T-helper 2 cell treated with Interferon-gamma antibody and Interleukin-4, amounts not matched to agents 5 μg/mL and 100 μg/mL, for 36 hours (primary cell): ENCODE measurements at regions not wholly inside any gene's neighbourhood (a gene's known extent, or its start where the extent isn't known, plus 50 kb on each side); places are given as distances from the start of the nearest gene placed in this dataset.

Experiments used
- DNase-seq: peaks from one replicate; pipeline ENCODE4 v3.0.0; 2021; ENCODE audit warnings: low spot score
- H3K27ac Mint-ChIP-seq: one replicate; pipeline ENCODE4 v1.8.0; 2021; ENCODE audit warnings: mild to moderate bottlenecking, mixed read lengths
- H3K27me3 Mint-ChIP-seq: one replicate; pipeline ENCODE4 v1.8.0; 2021; ENCODE audit warnings: low read depth, mixed read lengths
- H3K36me3 Mint-ChIP-seq: one replicate; pipeline ENCODE4 v1.8.0; 2021; ENCODE audit warnings: low read depth, mixed read lengths
- H3K4me1 Mint-ChIP-seq: one replicate; pipeline ENCODE4 v1.8.0; 2021; ENCODE audit warnings: low read depth, mixed read lengths
- H3K4me3 Mint-ChIP-seq: one replicate; pipeline ENCODE4 v1.8.0; 2022; ENCODE audit warnings: mild to moderate bottlenecking, moderate library complexity, mixed read lengths
- H3K9me3 Mint-ChIP-seq: one replicate; pipeline ENCODE4 v1.8.0; 2021; ENCODE audit warnings: mixed read lengths

DNA sequence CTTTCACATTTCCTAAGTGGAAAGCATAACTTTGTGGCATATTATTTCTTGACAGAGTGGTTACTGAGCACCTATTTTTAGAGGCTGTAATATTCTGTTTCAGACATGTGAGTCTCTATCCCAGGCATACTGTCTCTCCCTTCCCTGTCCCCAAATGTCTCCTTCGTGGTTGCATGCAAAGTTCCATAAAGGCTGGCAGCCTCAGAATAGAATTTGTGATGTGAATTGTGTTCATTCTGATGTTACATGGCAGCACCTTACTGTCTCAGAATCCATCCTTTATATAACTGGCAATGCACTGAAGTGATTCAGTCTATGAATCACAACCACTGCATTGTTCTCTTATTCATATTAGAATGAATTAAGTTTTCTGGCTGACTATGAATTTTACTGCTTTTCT, 89.0 kb upstream of the SLC7A1 start:
- DNase-seq, result no peak
- Mint-ChIP-seq H3K27me3 (peaks cover 13% of the 10 kb centered on the region), H3K36me3 (no peaks in the 10 kb centered on the region), H3K9me3 (no peaks in the 10 kb centered on the region), H3K4me1 (no peaks in the 10 kb centered on the region), H3K27ac (no peak overlapping the region), H3K4me3 (no peak overlapping the region)

DNA sequence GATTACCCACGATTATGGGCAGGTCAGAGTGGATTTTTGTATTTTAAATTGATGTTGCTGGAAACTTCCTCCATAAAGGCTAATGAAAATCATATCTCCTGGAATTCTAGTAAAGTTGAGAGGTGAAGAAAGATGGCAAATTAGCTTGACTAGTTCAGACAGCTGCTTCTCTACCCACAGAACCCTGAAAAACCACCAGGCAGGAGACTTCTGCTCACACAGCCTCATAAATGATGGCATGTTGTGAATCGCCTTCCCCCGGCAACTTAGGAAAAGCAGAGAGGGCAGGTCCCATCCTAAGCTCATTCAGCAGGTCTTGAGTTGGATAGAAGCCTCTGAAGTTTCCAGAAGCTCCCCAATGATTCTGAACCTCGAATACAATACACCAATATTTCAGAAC, 87.6 kb upstream of the SLC7A1 start:
- no peaks in the 10 kb centered on the region for H3K36me3 Mint-ChIP-seq
- H3K27me3 Mint-ChIP-seq, result peaks cover 10% of the 10 kb centered on the region
- H3K27ac Mint-ChIP-seq, result no peak overlapping the region
- H3K4me1 Mint-ChIP-seq, result no peaks in the 10 kb centered on the region
- H3K4me3 Mint-ChIP-seq, result no peak overlapping the region
- H3K9me3 Mint-ChIP-seq, result no peaks in the 10 kb centered on the region
- DNase-seq, result no peak

DNA sequence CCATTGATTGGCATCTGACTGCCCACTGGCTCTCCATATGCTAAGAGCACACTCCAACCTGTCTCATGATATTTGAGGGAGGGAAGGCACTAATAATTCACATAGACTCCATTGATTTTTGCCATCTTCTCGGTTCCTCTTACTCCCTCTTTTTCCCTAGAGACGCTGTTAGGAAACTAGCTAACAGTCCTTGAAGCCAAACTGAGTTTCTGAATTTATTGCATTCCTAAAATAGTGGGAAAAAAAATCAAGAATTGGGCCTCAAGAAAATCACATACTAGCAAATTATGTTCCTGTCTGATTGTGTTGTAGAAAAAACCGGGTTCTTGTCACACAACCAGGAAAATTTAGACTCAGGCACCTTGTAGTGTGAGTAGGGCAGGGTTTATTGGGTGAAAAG, 86.4 kb upstream of the SLC7A1 start:
- Mint-ChIP-seq H3K4me3 (no peak overlapping the region), H3K4me1 (no peaks in the 10 kb centered on the region), H3K9me3 (no peaks in the 10 kb centered on the region), H3K27ac (no peak overlapping the region), H3K27me3 (peaks cover 11% of the 10 kb centered on the region), H3K36me3 (no peaks in the 10 kb centered on the region)
- DNase-seq, result no peak

DNA sequence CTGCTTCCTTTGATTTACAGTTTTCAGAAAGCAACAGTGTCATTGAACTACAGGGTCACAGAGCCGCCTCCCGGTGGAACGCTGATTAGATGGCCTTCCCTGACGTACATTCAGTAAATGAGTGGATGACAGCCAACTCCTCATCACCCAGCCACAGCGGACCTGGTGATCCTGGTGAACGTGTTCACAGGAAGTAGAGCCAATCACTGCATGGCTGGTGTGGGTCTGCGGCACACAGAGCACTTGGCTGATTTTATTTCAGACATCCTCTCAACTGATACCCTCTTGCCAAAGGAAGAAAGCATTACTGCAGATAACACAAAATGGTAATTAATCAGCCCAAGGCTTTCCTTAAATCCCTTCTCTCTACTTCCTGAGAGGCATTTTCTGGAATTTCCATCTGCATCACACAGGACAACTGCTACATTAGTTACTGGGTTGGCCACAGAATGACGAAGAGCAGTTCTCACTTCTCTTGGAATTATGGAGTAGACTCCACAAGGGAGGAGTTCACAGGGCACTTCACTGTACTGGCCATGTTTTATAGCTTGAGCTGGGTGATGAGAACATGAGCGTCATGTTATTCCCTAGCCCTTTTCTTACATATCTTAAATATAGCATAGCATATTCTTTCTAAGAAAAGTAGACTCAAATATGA, 84.0 kb upstream of the SLC7A1 start:
- H3K27me3 Mint-ChIP-seq, result peaks cover 9% of the 10 kb centered on the region
- H3K36me3 Mint-ChIP-seq, result no peaks in the 10 kb centered on the region
- H3K4me1 Mint-ChIP-seq, result no peaks in the 10 kb centered on the region
- H3K27ac Mint-ChIP-seq, result no peak overlapping the region
- H3K4me3 Mint-ChIP-seq, result no peak overlapping the region
- no peak for DNase-seq
- no peaks in the 10 kb centered on the region for H3K9me3 Mint-ChIP-seq

DNA sequence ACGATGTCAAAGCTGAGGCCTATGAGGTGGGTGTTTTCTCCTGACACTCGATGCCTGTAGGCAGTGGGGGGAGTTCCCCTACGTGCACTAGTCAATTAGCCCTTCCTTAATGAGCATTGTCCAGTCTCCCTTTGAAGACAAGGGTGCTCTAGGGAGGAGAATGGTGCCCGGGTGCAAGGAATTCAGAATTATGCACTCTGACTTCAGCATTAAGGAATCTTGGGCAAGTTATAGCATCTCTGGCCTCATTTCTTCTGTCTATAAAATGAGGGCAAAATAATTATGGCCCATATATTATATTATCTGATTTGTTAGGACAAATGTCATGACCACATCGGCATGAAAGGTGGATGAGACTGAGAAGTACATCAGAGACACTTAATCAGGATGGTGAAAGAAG, 82.1 kb upstream of the SLC7A1 start:
- H3K36me3 Mint-ChIP-seq, result no peaks in the 10 kb centered on the region
- no peak for DNase-seq
- no peak overlapping the region for H3K27ac Mint-ChIP-seq
- H3K9me3 Mint-ChIP-seq, result no peaks in the 10 kb centered on the region
- H3K4me1 Mint-ChIP-seq, result no peaks in the 10 kb centered on the region
- H3K27me3 Mint-ChIP-seq, result peaks cover 9% of the 10 kb centered on the region
- H3K4me3 Mint-ChIP-seq, result no peak overlapping the region

DNA sequence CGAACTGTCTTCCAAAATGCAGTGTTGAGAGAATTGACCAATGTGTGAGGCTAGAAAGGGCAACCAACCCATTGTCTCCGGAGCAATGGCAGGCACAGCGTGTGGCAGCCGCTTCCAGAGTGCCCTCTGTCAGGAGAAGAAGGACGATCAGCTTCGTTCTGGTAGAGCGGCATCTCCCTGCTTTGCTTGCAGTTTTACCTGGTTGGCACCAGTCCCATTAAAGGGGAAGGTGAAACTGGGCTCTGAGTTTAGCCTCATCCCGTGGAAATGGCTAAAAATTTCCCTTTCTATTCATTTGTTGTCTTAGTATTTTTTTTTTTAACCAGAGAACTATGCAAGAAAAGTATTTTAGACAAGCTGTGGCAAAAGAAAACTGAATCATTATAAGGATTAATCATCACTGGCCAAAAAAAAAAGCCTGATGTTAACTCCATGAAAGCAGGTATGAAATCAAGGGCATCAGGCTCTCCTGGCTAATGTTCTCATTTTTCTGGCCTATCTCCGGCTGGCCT, 81.5 kb upstream of the SLC7A1 start:
- no peaks in the 10 kb centered on the region for H3K36me3 Mint-ChIP-seq
- no peak overlapping the region for H3K4me3 Mint-ChIP-seq
- no peak overlapping the region for H3K27ac Mint-ChIP-seq
- peaks cover 9% of the 10 kb centered on the region for H3K27me3 Mint-ChIP-seq
- no peaks in the 10 kb centered on the region for H3K9me3 Mint-ChIP-seq
- no peaks in the 10 kb centered on the region for H3K4me1 Mint-ChIP-seq
- no peak for DNase-seq

DNA sequence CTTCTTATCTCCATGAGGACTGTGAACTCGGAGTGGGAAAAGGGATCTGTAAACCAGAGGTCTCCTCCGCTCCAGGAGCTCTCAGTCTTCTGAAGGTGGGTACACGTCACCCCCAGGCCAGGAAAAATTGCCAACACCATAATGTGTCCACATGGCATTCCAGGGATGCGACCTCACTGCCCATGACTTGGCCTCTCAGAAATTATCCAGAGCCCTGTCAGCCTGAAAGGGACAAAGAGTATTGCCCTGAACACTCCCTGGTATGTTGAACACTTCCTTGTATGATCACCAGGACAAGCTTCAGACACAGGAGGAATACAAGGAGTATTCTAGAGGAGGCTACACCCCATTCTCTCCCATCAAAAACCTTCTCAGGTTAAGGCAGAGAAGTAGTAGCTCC, 81.0 kb upstream of the SLC7A1 start:
- H3K36me3 Mint-ChIP-seq, result no peaks in the 10 kb centered on the region
- H3K4me3 Mint-ChIP-seq, result no peak overlapping the region
- no peaks in the 10 kb centered on the region for H3K9me3 Mint-ChIP-seq
- no peak for DNase-seq
- H3K4me1 Mint-ChIP-seq, result no peaks in the 10 kb centered on the region
- peaks cover 9% of the 10 kb centered on the region for H3K27me3 Mint-ChIP-seq
- H3K27ac Mint-ChIP-seq, result no peak overlapping the region

DNA sequence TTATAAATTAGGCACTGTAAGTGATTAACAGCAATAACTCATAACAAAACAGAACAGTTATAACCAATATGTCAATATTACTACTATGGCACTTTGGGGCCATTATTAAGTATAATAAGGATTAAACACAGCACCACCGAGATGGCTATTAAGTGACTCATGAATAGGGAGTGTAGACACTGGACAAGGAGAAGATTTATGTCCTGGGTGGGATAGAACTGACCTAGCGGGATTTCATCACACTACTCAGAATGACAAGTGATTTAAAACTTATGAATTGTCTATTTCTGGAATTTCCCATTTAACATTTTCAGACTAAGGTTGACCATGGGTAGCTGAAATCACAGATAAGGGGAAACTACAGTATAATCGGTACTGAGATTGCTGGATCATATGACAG, 79.0 kb upstream of the SLC7A1 start:
- no peaks in the 10 kb centered on the region for H3K4me1 Mint-ChIP-seq
- H3K27ac Mint-ChIP-seq, result no peak overlapping the region
- no peaks in the 10 kb centered on the region for H3K36me3 Mint-ChIP-seq
- no peaks in the 10 kb centered on the region for H3K9me3 Mint-ChIP-seq
- DNase-seq, result no peak
- H3K4me3 Mint-ChIP-seq, result no peak overlapping the region
- peaks cover 5% of the 10 kb centered on the region for H3K27me3 Mint-ChIP-seq

DNA sequence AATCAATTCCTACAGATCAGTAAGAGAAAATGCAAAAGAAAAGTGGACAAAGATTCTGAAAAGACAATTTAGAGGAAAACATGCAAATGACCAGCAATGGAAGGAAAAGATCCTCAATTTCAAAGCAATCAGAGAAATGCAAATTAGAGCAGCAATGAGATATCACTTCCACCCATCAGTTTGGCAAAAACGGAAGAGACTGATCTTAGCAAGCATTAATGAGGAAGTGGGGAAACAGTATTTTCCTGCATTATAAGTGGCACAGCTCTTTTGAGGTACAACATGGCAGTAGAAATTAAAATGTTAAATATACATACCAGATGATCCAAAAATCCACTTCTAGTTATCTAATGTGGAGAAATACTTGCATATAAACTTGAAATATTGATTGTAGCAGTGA, 69.1 kb upstream of the SLC7A1 start:
- no peak overlapping the region for H3K27ac Mint-ChIP-seq
- H3K9me3 Mint-ChIP-seq, result peaks cover 12% of the 10 kb centered on the region
- no peaks in the 10 kb centered on the region for H3K4me1 Mint-ChIP-seq
- H3K4me3 Mint-ChIP-seq, result no peak overlapping the region
- DNase-seq, result no peak
- H3K27me3 Mint-ChIP-seq, result peaks cover 14% of the 10 kb centered on the region
- no peaks in the 10 kb centered on the region for H3K36me3 Mint-ChIP-seq

DNA sequence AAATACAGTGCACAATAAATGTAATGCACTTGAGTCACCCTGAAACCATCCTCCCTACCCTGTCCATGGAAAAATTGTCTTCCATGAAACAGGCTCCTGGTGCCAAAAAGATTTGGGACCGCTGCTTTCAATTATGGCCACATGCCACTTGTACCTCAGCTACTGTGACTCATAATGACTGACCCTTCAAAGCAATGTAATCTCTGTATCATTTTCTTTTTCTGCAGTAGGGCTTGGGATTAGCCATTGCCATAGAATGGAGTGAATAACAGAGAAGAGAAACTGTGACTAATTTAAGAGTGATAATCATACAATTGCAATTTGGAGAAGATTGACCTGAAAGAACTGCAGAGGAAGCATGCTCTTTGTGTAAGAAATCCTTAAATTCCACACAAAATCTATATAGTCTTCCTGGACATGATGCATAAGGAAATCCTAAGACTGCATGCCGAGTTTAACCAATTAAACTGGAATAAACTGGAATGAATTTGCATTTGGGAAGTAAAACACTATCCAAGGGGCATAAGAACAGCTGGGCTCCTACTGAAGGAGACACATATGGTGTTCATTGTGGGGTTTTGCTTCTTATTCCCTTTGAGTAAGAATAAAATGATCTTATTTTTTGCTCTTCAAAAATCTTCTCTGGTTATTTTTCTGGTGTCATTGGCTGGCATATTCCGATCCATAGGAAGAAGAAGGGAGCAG, 59.5 kb upstream of the SLC7A1 start:
- no peaks in the 10 kb centered on the region for H3K27me3 Mint-ChIP-seq
- peaks cover 9% of the 10 kb centered on the region for H3K9me3 Mint-ChIP-seq
- H3K36me3 Mint-ChIP-seq, result no peaks in the 10 kb centered on the region
- H3K4me3 Mint-ChIP-seq, result no peak overlapping the region
- peaks cover 4% of the 10 kb centered on the region for H3K4me1 Mint-ChIP-seq
- no peak overlapping the region for H3K27ac Mint-ChIP-seq
- no peak for DNase-seq

DNA sequence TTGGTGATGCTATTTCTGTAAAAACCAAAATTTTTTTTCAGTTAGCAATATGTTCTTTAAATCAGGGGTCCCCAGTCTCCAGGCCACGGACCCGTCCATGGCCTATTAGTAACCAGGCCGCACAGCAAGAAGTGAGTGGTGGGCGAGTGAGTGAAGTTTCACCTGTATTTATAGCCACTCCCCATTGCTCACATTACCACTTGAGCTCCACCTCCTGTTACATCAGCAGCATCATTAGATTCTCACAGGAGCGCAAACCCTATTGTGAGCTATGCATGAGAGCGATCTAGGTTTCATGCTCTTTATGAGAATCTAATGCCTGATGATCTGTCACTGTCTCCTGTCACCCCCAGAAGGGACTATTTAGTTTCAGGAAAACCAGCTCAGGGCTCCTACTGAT, 58.9 kb upstream of the SLC7A1 start:
- Mint-ChIP-seq H3K9me3 (peaks cover 4% of the 10 kb centered on the region), H3K27me3 (no peaks in the 10 kb centered on the region), H3K27ac (no peak overlapping the region), H3K36me3 (no peaks in the 10 kb centered on the region), H3K4me3 (no peak overlapping the region), H3K4me1 (peaks cover 4% of the 10 kb centered on the region)
- DNase-seq, result no peak

DNA sequence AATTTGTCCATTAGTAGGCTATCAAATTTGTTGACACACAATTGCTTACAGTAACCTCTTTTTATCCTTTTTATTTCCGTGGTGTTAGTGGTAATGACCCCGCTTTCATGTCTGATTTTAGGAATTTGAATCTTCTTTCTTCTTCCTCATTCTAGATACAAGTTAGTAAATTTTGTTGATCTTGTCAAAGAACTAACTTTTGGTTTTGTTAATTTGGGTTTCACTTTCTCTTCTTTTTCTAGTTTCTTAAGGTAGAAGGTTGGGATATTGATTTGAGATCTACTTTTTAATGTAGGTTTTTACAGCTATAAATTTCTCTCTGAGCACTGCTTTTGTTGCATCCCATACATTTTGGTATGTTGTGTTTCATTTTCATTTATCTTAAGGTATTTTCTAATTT, 53.3 kb upstream of the SLC7A1 start:
- Mint-ChIP-seq H3K27me3 (peaks cover 7% of the 10 kb centered on the region), H3K36me3 (peaks cover 3% of the 10 kb centered on the region), H3K9me3 (peaks cover 6% of the 10 kb centered on the region), H3K4me3 (peak overlapping the region; percentile 72), H3K4me1 (peaks cover 15% of the 10 kb centered on the region), H3K27ac (peak overlapping the region; percentile 75)
- DNase-seq, result no peak
